Kidney (tissue), 13 donors: ENCODE measurements at regions not wholly inside any gene's neighbourhood (a gene's known extent, or its start where the extent isn't known, plus 50 kb on each side); places are given as distances from the start of the nearest gene placed in this dataset.

Experiments used
- DNase-seq, 5 donors: peaks; one replicate each; pipeline ENCODE4 v3.0.0-alpha.2; 2013 to 2020
- FAIRE-seq: peaks from 2 replicates; lab custom pipeline; 2012; peaks lifted over from hg19 to GRCh38; lab: Jason Lieb, UNC
- H3K27ac ChIP-seq, 2 donors: one replicate each; pipeline ENCODE4 v1.7.0; 2013; ENCODE audit warnings: low read depth in 2 of 2, low read length in 2 of 2, inconsistent platforms in 1 of 2
- H3K27me3 ChIP-seq: one replicate; pipeline ENCODE4 v1.7.1; 2013; ENCODE audit warnings: low read length, inconsistent platforms; ENCODE audit not compliant: control insufficient read depth, insufficient read depth
- H3K36me3 ChIP-seq, 3 donors: one replicate each; pipeline versions ENCODE4 v1.7.0 to v1.7.1; 2013; ENCODE audit warnings: low read length in 3 of 3, control low read depth in 1 of 3, inconsistent platforms in 1 of 3; ENCODE audit not compliant: insufficient read depth in 3 of 3, control insufficient read depth in 2 of 3
- H3K4me1 ChIP-seq, 3 donors: one replicate each; pipeline versions ENCODE4 v1.7.0 to v1.7.1; 2013; ENCODE audit warnings: low read length in 3 of 3, inconsistent platforms in 1 of 3, low read depth in 1 of 3; ENCODE audit not compliant: control insufficient read depth in 2 of 3, insufficient read depth in 2 of 3
- H3K4me3 ChIP-seq, 3 donors: one replicate each; pipeline versions ENCODE4 v1.7.0 to v1.8.1; 2013; ENCODE audit warnings: low read length in 3 of 3, control low read depth in 1 of 3, inconsistent platforms in 1 of 3
- H3K9ac ChIP-seq, 3 donors: one replicate each; pipeline versions ENCODE4 v1.7.0 to v1.7.1; 2013; ENCODE audit warnings: low read length in 3 of 3, control low read depth in 1 of 3, inconsistent platforms in 1 of 3
- H3K9me3 ChIP-seq, 3 donors: one replicate each; pipeline versions ENCODE4 v1.7.0 to v1.7.1; 2013; ENCODE audit warnings: low read length in 3 of 3, control low read depth in 1 of 3, inconsistent platforms in 1 of 3; ENCODE audit not compliant: control insufficient read depth in 2 of 3, insufficient read depth in 1 of 3
- intact Hi-C: fragments of 100-400 bp; cut with DNase I; formaldehyde crosslinking; loops from one replicate; pipeline ENCODE4 v1.11.1; 2022
- TF ChIP-seq, protein P1 (sequence below): IDR thresholded peaks from 3 replicates; pipeline ENCODE4 v1.5.1; 2012; ENCODE audit warnings: mild to moderate bottlenecking, moderate library complexity, borderline replicate concordance; ENCODE audit not compliant: insufficient read depth; ENCODE audit errors: extremely low read depth
- donor health status: control.
- donor health status: control.
- donor health status: control.
- donor health status: control.
- donor health status: control.
- donor health status: DM: yes; HTN: yes; CAD: no.
- donor health status: Normal renal cell carcinoma (clear cell type).

DNA sequence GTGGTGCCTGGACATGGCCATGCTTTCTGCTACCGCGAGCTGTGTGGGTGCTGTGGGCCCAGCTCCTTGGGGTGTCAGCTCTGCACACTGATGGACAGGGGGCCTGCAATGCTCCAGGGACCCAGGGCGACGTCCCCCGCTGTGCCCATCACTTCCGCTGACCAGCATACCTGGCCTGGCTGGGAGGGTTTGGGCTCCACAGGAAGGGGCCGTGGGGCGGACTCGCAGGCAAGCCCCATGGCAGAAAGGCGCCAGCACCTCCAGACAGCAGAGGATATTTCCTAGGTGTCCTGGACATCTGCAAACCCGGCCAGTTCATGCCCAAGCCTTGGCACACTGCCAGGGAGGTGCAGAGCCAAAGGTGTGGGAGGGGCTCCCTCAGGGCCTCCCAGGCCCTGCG lies 295.8 kb upstream of the IRX4 start:
- TF ChIP-seq, protein P1, sequence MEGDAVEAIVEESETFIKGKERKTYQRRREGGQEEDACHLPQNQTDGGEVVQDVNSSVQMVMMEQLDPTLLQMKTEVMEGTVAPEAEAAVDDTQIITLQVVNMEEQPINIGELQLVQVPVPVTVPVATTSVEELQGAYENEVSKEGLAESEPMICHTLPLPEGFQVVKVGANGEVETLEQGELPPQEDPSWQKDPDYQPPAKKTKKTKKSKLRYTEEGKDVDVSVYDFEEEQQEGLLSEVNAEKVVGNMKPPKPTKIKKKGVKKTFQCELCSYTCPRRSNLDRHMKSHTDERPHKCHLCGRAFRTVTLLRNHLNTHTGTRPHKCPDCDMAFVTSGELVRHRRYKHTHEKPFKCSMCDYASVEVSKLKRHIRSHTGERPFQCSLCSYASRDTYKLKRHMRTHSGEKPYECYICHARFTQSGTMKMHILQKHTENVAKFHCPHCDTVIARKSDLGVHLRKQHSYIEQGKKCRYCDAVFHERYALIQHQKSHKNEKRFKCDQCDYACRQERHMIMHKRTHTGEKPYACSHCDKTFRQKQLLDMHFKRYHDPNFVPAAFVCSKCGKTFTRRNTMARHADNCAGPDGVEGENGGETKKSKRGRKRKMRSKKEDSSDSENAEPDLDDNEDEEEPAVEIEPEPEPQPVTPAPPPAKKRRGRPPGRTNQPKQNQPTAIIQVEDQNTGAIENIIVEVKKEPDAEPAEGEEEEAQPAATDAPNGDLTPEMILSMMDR = no peak
- FAIRE-seq (no peak), DNase-seq (peak in 1 of 5 donors; percentile 40)
- Histone ChIP-seq H3K9me3 (no peaks in the 10 kb centered on the region), H3K4me1 (peaks cover 0 to 3% (median 0%) of the 10 kb centered on the region in 3 donors), H3K9ac (no peak overlapping the region), H3K27ac (no peak overlapping the region), H3K4me3 (no peak overlapping the region), H3K36me3 (no peaks in the 10 kb centered on the region), H3K27me3 (peaks cover 2% of the 10 kb centered on the region)
- intact Hi-C loops = no loop called here

DNA sequence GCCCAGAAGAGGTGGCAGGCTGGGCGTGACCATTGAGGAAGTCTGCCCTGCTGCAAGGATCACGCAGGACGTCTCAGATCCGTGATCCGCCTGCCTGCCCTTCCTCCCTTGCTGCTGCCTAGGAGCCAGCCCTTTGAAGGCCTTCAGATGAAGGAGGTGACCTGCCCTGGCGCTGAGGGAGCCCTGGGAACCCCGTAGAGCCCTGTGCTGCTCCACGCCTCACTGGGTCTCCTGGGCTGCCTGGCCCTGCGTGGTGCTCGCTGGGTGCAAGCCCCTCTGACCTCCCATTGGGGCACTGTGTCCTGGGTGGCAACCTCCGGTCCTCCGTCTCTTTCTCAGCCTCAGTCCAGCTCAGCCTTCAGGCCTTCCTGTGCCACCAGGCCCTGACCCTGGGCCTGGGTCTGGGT lies 295.3 kb upstream of the IRX4 start:
- FAIRE-seq (no peak), DNase-seq (peak in 1 of 5 donors; percentile 26)
- no peaks in the 10 kb centered on the region for H3K9me3 ChIP-seq
- H3K36me3 ChIP-seq = no peaks in the 10 kb centered on the region
- no peak overlapping the region for H3K9ac ChIP-seq
- no peak overlapping the region for H3K4me3 ChIP-seq
- peaks cover 2% of the 10 kb centered on the region for H3K27me3 ChIP-seq
- intact Hi-C loops = no loop called here
- TF ChIP-seq, protein P1 = no peak
- H3K4me1 ChIP-seq = peaks cover 0 to 3% (median 0%) of the 10 kb centered on the region in 3 donors
- H3K27ac ChIP-seq = no peak overlapping the region

DNA sequence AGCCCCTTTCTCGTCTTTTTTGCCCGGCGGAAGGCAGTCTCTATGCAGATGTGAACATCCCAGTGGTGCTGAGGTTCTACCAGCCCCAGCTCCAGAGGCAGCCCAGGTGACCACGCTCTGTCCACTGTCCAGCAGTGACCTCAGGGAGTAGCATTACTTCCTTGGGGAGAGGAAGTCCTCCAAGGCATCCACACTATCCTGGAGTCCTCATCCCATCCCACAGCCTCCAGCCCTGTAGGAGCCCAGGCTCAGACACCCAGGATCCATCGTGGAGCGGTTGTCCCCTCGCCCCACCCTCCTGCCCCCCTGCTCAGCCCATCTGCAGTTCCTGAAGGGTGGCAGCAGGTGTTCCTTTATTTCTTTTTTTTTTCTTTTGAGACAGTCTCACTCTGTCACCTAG lies 294.5 kb upstream of the IRX4 start:
- FAIRE-seq = no peak
- peaks cover 0 to 3% (median 0%) of the 10 kb centered on the region in 3 donors for H3K4me1 ChIP-seq
- TF ChIP-seq, protein P1 = no peak
- no peak overlapping the region for H3K27ac ChIP-seq
- H3K27me3 ChIP-seq = peaks cover 2% of the 10 kb centered on the region
- H3K36me3 ChIP-seq = no peaks in the 10 kb centered on the region
- no peaks in the 10 kb centered on the region for H3K9me3 ChIP-seq
- no peak overlapping the region for H3K9ac ChIP-seq
- intact Hi-C loops = no loop called here
- no peak overlapping the region for H3K4me3 ChIP-seq
- DNase-seq = peak in 1 of 5 donors; percentile 21

DNA sequence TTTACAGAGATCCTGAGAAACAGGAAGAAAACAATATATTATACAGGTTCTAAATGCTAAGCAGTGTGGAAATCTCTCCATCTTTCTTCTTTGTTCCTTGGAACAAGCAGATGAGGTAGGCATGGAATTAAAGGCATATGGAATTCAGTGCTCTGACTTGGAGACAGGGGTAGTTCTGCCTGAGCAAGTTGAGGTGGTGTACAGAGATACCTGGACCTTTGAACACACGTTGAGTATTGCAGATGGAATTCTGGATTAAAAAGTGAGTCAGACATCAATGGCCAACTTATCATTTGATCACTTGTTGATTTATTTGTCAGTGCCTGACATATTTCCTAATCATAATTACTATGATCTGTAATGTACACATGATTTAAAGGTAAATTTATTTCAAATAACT lies 293.9 kb upstream of the IRX4 start:
- FAIRE-seq (no peak), DNase-seq (no peak)
- Histone ChIP-seq H3K36me3 (no peaks in the 10 kb centered on the region), H3K4me1 (peaks cover 0 to 3% (median 0%) of the 10 kb centered on the region in 3 donors), H3K4me3 (no peak overlapping the region), H3K9ac (no peak overlapping the region), H3K27ac (no peak overlapping the region), H3K9me3 (no peaks in the 10 kb centered on the region), H3K27me3 (peaks cover 4% of the 10 kb centered on the region)
- TF ChIP-seq, protein P1 = no peak
- intact Hi-C loops = no loop called here
